ENCODE measurements at regions not wholly inside any gene's neighbourhood (a gene's known extent, or its start where the extent isn't known, plus 50 kb on each side); places are given as distances from the start of the nearest gene placed in this dataset.

DNA sequence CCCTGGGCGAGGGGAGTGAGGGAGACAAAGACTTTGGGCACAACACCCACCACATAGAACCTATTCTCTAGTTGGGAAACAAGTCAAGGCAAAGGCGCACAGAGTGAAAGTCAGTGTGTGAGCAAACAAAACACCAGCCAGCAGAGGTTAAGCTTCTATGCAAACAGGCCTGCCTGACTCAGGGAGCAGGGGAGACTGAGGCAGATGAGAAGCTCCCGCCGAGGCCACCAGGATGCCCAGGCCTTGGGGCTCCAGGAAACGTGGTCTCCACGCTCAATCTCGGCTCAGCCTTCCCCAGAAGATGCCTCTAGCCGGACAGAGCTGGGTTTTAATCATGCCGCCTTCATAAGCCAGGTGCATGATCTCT, 74.1 kb upstream of the KCNMA1 start:
- Histone ChIP-seq H3K23ac (ENCODE audit: low read length) (no peak overlapping the region), H3K79me1 (ENCODE audit: low read length) (peaks cover 2% of the 10 kb centered on the region), H2BK120ac (ENCODE audit: insufficient read depth, low read length, poor library complexity) (peak overlapping the region; percentile 2), H3K18ac (ENCODE audit: low read length) (no peak overlapping the region), H3K4me1 (ENCODE audit: control insufficient read depth in 1 of 2, insufficient read depth in 2 of 2, low read length in 2 of 2) (peaks cover 9 to 17% of the 10 kb centered on the region in 2 experiments), H3K79me2 (ENCODE audit: control insufficient read depth, insufficient read depth, low read length, poor library complexity) (no peaks in the 10 kb centered on the region), H3K4ac (ENCODE audit: low read depth, low read length) (no peak overlapping the region), H3K9me3 (ENCODE audit: insufficient read depth, low read depth, low read length) (no peaks in the 10 kb centered on the region), H3K36me3 (ENCODE audit: control insufficient read depth in 1 of 2, insufficient read depth in 2 of 2, low read length in 2 of 2) (no peaks in the 10 kb centered on the region), H2AK5ac (ENCODE audit: low read length) (peak overlapping the region; percentile 38), H2BK12ac (ENCODE audit: low read length) (peak overlapping the region; percentile 67), H3K27ac (ENCODE audit: low read depth, low read length) (no peak overlapping the region), H4K12ac (ENCODE audit: low read depth, low read length) (no peak overlapping the region), H4K91ac (ENCODE audit: low read depth, low read length) (no peak overlapping the region), H4K8ac (ENCODE audit: low read depth, low read length) (peak overlapping the region; percentile 22), H2AFZ (ENCODE audit: insufficient read depth, low read length, poor library complexity) (no peak overlapping the region), H3K4me3 (ENCODE audit: low read depth, low read length) (no peak overlapping the region), H3K27me3 (ENCODE audit: insufficient read depth, low read length) (no peaks in the 10 kb centered on the region), H3K9ac (ENCODE audit: low read length) (no peak overlapping the region), H2BK5ac (ENCODE audit: low read depth, low read length, poor library complexity) (no peak overlapping the region), H3K4me2 (ENCODE audit: low read length) (no peak overlapping the region), H3K14ac (ENCODE audit: low read length) (peak overlapping the region; percentile 7)
- WGBS (ENCODE audit: extremely low coverage, insufficient coverage, insufficient read length) = no CpG with 5 or more reads among the region's 9 CpGs
- DNase-seq = no peak

DNA sequence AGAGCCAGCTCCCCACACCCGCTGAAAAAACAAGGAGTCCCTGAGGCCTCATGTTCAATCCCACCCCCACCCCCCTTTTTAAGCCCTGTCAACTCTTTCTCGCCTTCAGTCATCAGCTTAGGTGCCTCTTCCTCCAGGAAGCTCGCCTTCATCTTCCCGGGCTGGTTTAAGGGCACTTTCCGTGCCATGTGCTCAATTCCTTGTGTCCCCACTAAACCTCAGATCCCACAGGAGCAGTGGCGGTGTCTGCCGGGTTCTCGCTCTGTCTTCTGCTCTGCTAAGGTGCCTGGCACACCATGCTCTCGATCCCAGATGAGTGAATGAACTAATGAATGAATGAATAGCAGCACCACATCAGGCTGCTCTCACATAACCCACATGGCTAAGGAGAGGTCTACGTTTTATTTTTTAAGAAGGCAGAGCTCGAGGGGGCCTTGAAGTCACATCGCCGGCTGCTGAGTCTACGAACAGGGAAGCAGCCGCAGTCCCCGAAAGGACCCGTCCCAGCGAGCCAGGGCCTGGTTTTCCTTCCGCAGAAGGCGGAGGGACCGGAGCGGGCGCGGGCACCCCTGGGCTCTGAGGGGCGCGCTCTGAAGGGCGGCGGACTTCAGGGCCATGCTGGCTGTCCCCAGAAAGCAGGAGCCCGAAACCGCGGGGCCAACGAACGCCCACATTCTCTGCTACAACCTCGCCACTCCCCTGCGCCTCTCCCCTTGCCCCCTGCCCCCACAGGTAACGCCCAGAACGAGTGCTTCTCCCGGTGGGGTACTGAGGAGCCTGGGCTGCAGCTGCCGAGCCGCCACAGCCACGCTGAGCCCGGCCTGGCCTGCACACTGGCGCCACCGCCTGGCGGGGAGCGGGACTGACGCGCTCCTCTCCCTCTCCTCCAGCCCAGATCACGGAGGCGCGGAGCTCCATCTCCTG, 73.4 kb upstream of the KCNMA1 start:
- Histone ChIP-seq H2AFZ (ENCODE audit: insufficient read depth, low read length, poor library complexity) (peak overlapping the region; percentile 31), H3K79me2 (ENCODE audit: control insufficient read depth, insufficient read depth, low read length, poor library complexity) (no peaks in the 10 kb centered on the region), H4K8ac (ENCODE audit: low read depth, low read length) (peak overlapping the region; percentile 76), H3K36me3 (ENCODE audit: control insufficient read depth in 1 of 2, insufficient read depth in 2 of 2, low read length in 2 of 2) (no peaks in the 10 kb centered on the region), H3K18ac (ENCODE audit: low read length) (peak overlapping the region; percentile 26), H3K9ac (ENCODE audit: low read length) (no peak overlapping the region), H3K27me3 (ENCODE audit: insufficient read depth, low read length) (no peaks in the 10 kb centered on the region), H3K4me1 (ENCODE audit: control insufficient read depth in 1 of 2, insufficient read depth in 2 of 2, low read length in 2 of 2) (peaks cover 9 to 17% of the 10 kb centered on the region in 2 experiments), H3K9me3 (ENCODE audit: insufficient read depth, low read depth, low read length) (no peaks in the 10 kb centered on the region), H4K91ac (ENCODE audit: low read depth, low read length) (peak overlapping the region; percentile 79), H3K4me2 (ENCODE audit: low read length) (peak overlapping the region; percentile 68), H3K4me3 (ENCODE audit: low read depth, low read length) (peak overlapping the region; percentile 64), H2BK5ac (ENCODE audit: low read depth, low read length, poor library complexity) (no peak overlapping the region), H4K12ac (ENCODE audit: low read depth, low read length) (peak overlapping the region; percentile 9), H2AK5ac (ENCODE audit: low read length) (no peak overlapping the region), H3K27ac (ENCODE audit: low read depth, low read length) (no peak overlapping the region), H2BK12ac (ENCODE audit: low read length) (peak overlapping the region; percentile 67), H2BK120ac (ENCODE audit: insufficient read depth, low read length, poor library complexity) (peak overlapping the region; percentile 62), H3K14ac (ENCODE audit: low read length) (peak overlapping the region; percentile 36), H3K4ac (ENCODE audit: low read depth, low read length) (no peak overlapping the region), H3K79me1 (ENCODE audit: low read length) (peaks cover 2% of the 10 kb centered on the region), H3K23ac (ENCODE audit: low read length) (no peak overlapping the region)
- no CpG with 5 or more reads among the region's 51 CpGs for WGBS (ENCODE audit: extremely low coverage, insufficient coverage, insufficient read length)
- peak; percentile 57 to 73 for DNase-seq

DNA sequence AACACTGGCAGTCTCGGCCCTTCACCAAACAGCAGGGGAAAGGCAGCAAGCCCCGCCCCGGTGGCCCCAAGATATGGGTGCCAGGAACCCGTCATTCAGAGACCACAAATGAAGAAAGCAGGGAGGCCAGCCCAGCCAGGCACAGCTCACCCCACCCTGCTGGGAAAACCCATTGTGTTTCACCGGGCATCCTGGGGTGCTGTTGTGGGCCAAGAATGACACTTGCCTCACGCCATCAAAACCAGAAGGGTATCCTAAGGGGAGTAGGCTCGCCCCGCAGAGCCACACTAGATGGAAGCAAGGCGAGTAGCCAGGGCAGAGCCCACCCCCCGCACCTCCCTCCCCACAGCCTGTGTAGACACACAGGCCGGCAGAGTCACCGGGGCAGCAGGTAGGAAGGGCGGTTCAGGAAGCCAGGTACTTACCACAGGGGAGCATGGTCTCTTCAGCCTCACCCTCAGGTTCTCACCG, 72.5 kb upstream of the KCNMA1 start:
- Histone ChIP-seq H3K9ac (ENCODE audit: low read length) (no peak overlapping the region), H3K79me2 (ENCODE audit: control insufficient read depth, insufficient read depth, low read length, poor library complexity) (no peaks in the 10 kb centered on the region), H3K4me3 (ENCODE audit: low read depth, low read length) (no peak overlapping the region), H3K27me3 (ENCODE audit: insufficient read depth, low read length) (no peaks in the 10 kb centered on the region), H2AK5ac (ENCODE audit: low read length) (no peak overlapping the region), H3K79me1 (ENCODE audit: low read length) (peaks cover 2% of the 10 kb centered on the region), H2BK120ac (ENCODE audit: insufficient read depth, low read length, poor library complexity) (no peak overlapping the region), H3K14ac (ENCODE audit: low read length) (no peak overlapping the region), H4K12ac (ENCODE audit: low read depth, low read length) (no peak overlapping the region), H3K4ac (ENCODE audit: low read depth, low read length) (no peak overlapping the region), H3K18ac (ENCODE audit: low read length) (no peak overlapping the region), H3K9me3 (ENCODE audit: insufficient read depth, low read depth, low read length) (no peaks in the 10 kb centered on the region), H2BK12ac (ENCODE audit: low read length) (no peak overlapping the region), H2AFZ (ENCODE audit: insufficient read depth, low read length, poor library complexity) (no peak overlapping the region), H3K4me2 (ENCODE audit: low read length) (no peak overlapping the region), H3K27ac (ENCODE audit: low read depth, low read length) (no peak overlapping the region), H4K8ac (ENCODE audit: low read depth, low read length) (no peak overlapping the region), H3K23ac (ENCODE audit: low read length) (no peak overlapping the region), H3K4me1 (ENCODE audit: control insufficient read depth in 1 of 2, insufficient read depth in 2 of 2, low read length in 2 of 2) (peaks cover 9 to 17% of the 10 kb centered on the region in 2 experiments), H4K91ac (ENCODE audit: low read depth, low read length) (no peak overlapping the region), H2BK5ac (ENCODE audit: low read depth, low read length, poor library complexity) (no peak overlapping the region), H3K36me3 (ENCODE audit: control insufficient read depth in 1 of 2, insufficient read depth in 2 of 2, low read length in 2 of 2) (no peaks in the 10 kb centered on the region)
- no CpG with 5 or more reads among the region's 14 CpGs for WGBS (ENCODE audit: extremely low coverage, insufficient coverage, insufficient read length)
- no peak for DNase-seq

DNA sequence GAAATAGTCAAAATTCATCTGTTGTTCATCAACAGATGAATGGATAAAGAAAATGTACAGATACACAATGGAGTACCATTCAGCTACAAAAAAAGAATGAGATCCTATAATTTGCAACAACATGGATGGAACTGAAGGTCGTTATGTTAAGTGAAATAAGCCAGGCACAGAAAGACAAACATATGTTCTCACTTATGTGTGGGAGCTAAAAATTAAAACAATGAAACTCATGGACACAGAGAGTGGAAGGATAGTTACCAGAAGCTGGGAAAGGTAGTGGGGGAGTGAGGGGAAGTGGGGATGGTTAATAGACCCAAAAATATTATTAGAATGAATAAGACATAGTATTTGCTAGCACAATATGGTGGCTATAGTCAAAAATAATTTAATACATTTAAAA, 70.0 kb upstream of the KCNMA1 start:
- H2AFZ ChIP-seq (ENCODE audit: insufficient read depth, low read length, poor library complexity) = no peak overlapping the region
- H3K79me2 ChIP-seq (ENCODE audit: control insufficient read depth, insufficient read depth, low read length, poor library complexity) = no peaks in the 10 kb centered on the region
- H3K14ac ChIP-seq (ENCODE audit: low read length) = no peak overlapping the region
- no peak overlapping the region for H2AK5ac ChIP-seq (ENCODE audit: low read length)
- H3K4me2 ChIP-seq (ENCODE audit: low read length) = no peak overlapping the region
- no peak overlapping the region for H2BK5ac ChIP-seq (ENCODE audit: low read depth, low read length, poor library complexity)
- H3K27me3 ChIP-seq (ENCODE audit: insufficient read depth, low read length) = no peaks in the 10 kb centered on the region
- no peaks in the 10 kb centered on the region for H3K36me3 ChIP-seq (ENCODE audit: control insufficient read depth in 1 of 2, insufficient read depth in 2 of 2, low read length in 2 of 2)
- no peak overlapping the region for H4K12ac ChIP-seq (ENCODE audit: low read depth, low read length)
- H4K91ac ChIP-seq (ENCODE audit: low read depth, low read length) = no peak overlapping the region
- H2BK12ac ChIP-seq (ENCODE audit: low read length) = no peak overlapping the region
- H3K18ac ChIP-seq (ENCODE audit: low read length) = no peak overlapping the region
- no peak overlapping the region for H3K9ac ChIP-seq (ENCODE audit: low read length)
- H3K4me3 ChIP-seq (ENCODE audit: low read depth, low read length) = no peak overlapping the region
- no peak overlapping the region for H3K23ac ChIP-seq (ENCODE audit: low read length)
- no peak overlapping the region for H3K27ac ChIP-seq (ENCODE audit: low read depth, low read length)
- peaks cover 2 to 8% of the 10 kb centered on the region in 2 experiments for H3K4me1 ChIP-seq (ENCODE audit: control insufficient read depth in 1 of 2, insufficient read depth in 2 of 2, low read length in 2 of 2)
- H3K4ac ChIP-seq (ENCODE audit: low read depth, low read length) = no peak overlapping the region
- no peak overlapping the region for H2BK120ac ChIP-seq (ENCODE audit: insufficient read depth, low read length, poor library complexity)
- no peaks in the 10 kb centered on the region for H3K9me3 ChIP-seq (ENCODE audit: insufficient read depth, low read depth, low read length)
- WGBS (ENCODE audit: extremely low coverage, insufficient coverage, insufficient read length) = no CpG with 5 or more reads among the region's 1 CpG
- no peak for DNase-seq
- no peak overlapping the region for H4K8ac ChIP-seq (ENCODE audit: low read depth, low read length)
- H3K79me1 ChIP-seq (ENCODE audit: low read length) = peaks cover 2% of the 10 kb centered on the region

Measured in trophoblast cell (in vitro differentiated cells and primary cell).